HEK293T (cell line): ENCODE measurements at regions not wholly inside any gene's neighbourhood (a gene's known extent, or its start where the extent isn't known, plus 50 kb on each side); places are given as distances from the start of the nearest gene placed in this dataset.

ENCODE experiments used
- CTCF ChIA-PET: fragments of 350-600 bp; formaldehyde crosslinking; extraction: SDS; loops from one replicate; lab custom pipeline; 2021; ENCODE audit warnings: antibody characterized with exemption, inconsistent platforms; lab: Yijun Ruan, JAX
- POLR2A ChIA-PET: fragments of 350-600 bp; formaldehyde crosslinking; extraction: SDS; loops from one replicate; lab custom pipeline; 2020; ENCODE audit warnings: antibody characterized with exemption, inconsistent platforms; lab: Yijun Ruan, JAX
- DNase-seq: peaks from one replicate; pipeline ENCODE4 v3.0.0; 2012; ENCODE audit warnings: mixed read lengths; ENCODE audit errors: extremely low spot score
- ARNT ChIP-seq: fragments of 450-650 bp; IDR thresholded peaks from 2 replicates; pipeline ENCODE4 v1.6.1; 2017; ENCODE audit warnings: mild to moderate bottlenecking
- BHLHE40 ChIP-seq: fragments of 450-650 bp; IDR thresholded peaks from 2 replicates; pipeline ENCODE4 v1.6.1; 2016; ENCODE audit warnings: mild to moderate bottlenecking, moderate library complexity, borderline replicate concordance
- CTBP1 ChIP-seq: fragments of 450-650 bp; IDR thresholded peaks from 2 replicates; pipeline ENCODE4 v1.6.1; 2016; ENCODE audit warnings: borderline replicate concordance
- ELF4 ChIP-seq: fragments of 450-650 bp; IDR thresholded peaks from 2 replicates; pipeline ENCODE4 v1.6.1; 2017; ENCODE audit warnings: antibody characterized with exemption
- FOXA1 ChIP-seq: fragments of 450-650 bp; IDR thresholded peaks from 2 replicates; pipeline ENCODE4 v1.6.1; 2016; ENCODE audit warnings: mild to moderate bottlenecking
- FOXK2 ChIP-seq: fragments of 450-650 bp; IDR thresholded peaks from 2 replicates; pipeline ENCODE4 v1.6.1; 2016; ENCODE audit warnings: mild to moderate bottlenecking
- FOXM1 ChIP-seq: fragments of 450-650 bp; IDR thresholded peaks from 2 replicates; pipeline ENCODE4 v1.6.1; 2017; ENCODE audit warnings: mild to moderate bottlenecking, borderline replicate concordance
- HDGF ChIP-seq: fragments of 450-650 bp; IDR thresholded peaks from 2 replicates; pipeline ENCODE4 v1.6.1; 2017; ENCODE audit warnings: antibody characterized with exemption, borderline replicate concordance
- L3MBTL2 ChIP-seq: fragments of 450-650 bp; conservative IDR thresholded peaks from 2 replicates; pipeline ENCODE4 v1.6.1; 2016; ENCODE audit warnings: mild to moderate bottlenecking
- LEF1 ChIP-seq: fragments of 450-650 bp; IDR thresholded peaks from 2 replicates; pipeline ENCODE4 v1.6.1; 2017; ENCODE audit warnings: mild to moderate bottlenecking, borderline replicate concordance
- NFRKB ChIP-seq: fragments of 450-650 bp; IDR thresholded peaks from 2 replicates; pipeline ENCODE4 v1.6.1; 2016; ENCODE audit warnings: mild to moderate bottlenecking, moderate library complexity
- SP1 ChIP-seq: fragments of 450-650 bp; IDR thresholded peaks from 2 replicates; pipeline ENCODE4 v1.6.1; 2017
- SUZ12 ChIP-seq: fragments of 450-650 bp; IDR thresholded peaks from 2 replicates; pipeline ENCODE4 v1.6.1; 2016; ENCODE audit warnings: mild to moderate bottlenecking
- TARDBP ChIP-seq: fragments of 450-650 bp; IDR thresholded peaks from 2 replicates; pipeline ENCODE4 v1.6.1; 2016
- ZNF384 ChIP-seq: fragments of 450-650 bp; IDR thresholded peaks from 2 replicates; pipeline ENCODE4 v1.6.1; 2016
- TF ChIP-seq, protein P1 (sequence below): fragments of 450-650 bp; IDR thresholded peaks from 2 replicates; pipeline ENCODE4 v1.6.1; 2016

DNA sequence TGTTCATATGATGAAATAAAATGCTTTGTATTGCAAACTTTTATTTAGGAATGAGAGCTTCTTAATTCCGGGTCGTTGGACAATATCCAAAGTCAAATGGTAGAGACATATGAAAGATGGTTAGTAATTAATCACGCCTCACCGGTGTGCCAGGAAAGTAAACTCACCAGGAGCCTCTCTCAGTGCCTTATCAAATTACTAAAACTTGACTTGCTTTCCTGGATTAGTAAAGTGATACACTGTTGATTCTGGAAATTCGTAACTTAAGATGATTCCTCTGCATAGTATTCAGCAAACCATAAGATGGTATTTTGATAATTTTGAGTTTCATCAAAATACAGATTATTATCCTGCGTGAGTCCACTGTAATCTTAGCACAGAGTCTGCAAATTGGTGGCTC, 115.2 kb downstream of the PAX1 start:
- CTCF ChIA-PET = no interaction called here
- TF ChIP-seq CTBP1 (no peak), LEF1 (no peak), ELF4 (no peak), SP1 (no peak), ARNT (no peak), FOXK2 (no peak), TARDBP (no peak), NFRKB (no peak), ZNF384 (no peak), L3MBTL2 (no peak), HDGF (no peak), BHLHE40 (no peak), FOXM1 (no peak), SUZ12 (no peak), FOXA1 (no peak)
- TF ChIP-seq, protein P1, sequence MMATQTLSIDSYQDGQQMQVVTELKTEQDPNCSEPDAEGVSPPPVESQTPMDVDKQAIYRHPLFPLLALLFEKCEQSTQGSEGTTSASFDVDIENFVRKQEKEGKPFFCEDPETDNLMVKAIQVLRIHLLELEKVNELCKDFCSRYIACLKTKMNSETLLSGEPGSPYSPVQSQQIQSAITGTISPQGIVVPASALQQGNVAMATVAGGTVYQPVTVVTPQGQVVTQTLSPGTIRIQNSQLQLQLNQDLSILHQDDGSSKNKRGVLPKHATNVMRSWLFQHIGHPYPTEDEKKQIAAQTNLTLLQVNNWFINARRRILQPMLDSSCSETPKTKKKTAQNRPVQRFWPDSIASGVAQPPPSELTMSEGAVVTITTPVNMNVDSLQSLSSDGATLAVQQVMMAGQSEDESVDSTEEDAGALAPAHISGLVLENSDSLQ = no peak
- POLR2A ChIA-PET = no interaction called here
- DNase-seq = no peak

DNA sequence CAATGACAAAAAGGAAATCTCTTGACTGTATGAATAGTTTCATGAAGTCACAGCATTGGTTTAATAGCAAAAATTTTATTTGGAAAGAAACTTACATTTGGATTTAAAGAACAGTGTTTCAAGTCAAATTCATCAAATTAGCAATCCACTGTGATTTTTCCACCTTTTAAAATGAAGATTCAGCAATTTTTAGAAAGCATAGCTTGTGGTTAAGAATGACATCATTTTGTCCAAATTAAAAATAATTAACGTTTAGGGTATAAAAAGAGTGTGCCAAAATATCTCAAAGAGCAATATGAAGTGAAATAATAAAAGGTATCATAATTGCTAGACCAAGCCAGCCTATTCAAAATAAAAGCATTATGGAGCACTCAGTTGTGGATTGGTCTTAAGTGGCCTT, 114.6 kb downstream of the PAX1 start:
- ChIA-PET POLR2A (no interaction called here), CTCF (no interaction called here)
- no peak for TF ChIP-seq L3MBTL2
- no peak for TF ChIP-seq ELF4
- no peak for TF ChIP-seq CTBP1
- no peak for TF ChIP-seq ARNT
- no peak for TF ChIP-seq FOXK2
- TF ChIP-seq ZNF384 = no peak
- TF ChIP-seq TARDBP = no peak
- TF ChIP-seq LEF1 = no peak
- TF ChIP-seq SP1 = no peak
- no peak for TF ChIP-seq SUZ12
- no peak for TF ChIP-seq FOXM1
- TF ChIP-seq HDGF = no peak
- TF ChIP-seq NFRKB = no peak
- TF ChIP-seq FOXA1 = no peak
- TF ChIP-seq, protein P1 = no peak
- no peak for TF ChIP-seq BHLHE40
- no peak for DNase-seq

DNA sequence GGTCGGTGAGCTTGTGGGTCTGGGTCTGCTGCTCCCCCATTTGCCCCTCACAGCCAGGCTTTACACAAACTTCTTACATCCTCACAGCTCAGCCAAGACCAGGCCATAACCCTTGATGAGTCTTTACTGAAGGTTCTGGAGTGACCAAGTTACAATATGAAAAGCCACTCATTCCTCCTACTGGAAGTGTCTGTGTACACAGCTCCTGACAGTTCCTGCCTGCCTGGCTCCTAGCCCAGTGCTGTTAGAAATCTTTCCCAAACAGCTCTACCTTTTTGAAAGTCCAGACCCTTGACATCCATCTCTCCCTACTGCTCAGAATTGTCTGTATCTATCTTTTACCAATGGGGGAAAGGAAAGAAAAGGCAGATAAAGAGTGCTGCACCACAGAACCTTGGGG, 106.9 kb downstream of the PAX1 start:
- ChIA-PET CTCF (interaction anchor here (0.9 kb wide), 1 partner anchor 294 kb away, joined by 4 read pairs; no protein-coding TSS in a partner anchor), POLR2A (no interaction called here)
- DNase-seq = no peak
- TF ChIP-seq LEF1 (no peak), SP1 (no peak), TARDBP (no peak), NFRKB (no peak), FOXA1 (no peak), SUZ12 (no peak), ELF4 (no peak), BHLHE40 (no peak), FOXK2 (no peak), ZNF384 (no peak)
- TF ChIP-seq, protein P1 = no peak

DNA sequence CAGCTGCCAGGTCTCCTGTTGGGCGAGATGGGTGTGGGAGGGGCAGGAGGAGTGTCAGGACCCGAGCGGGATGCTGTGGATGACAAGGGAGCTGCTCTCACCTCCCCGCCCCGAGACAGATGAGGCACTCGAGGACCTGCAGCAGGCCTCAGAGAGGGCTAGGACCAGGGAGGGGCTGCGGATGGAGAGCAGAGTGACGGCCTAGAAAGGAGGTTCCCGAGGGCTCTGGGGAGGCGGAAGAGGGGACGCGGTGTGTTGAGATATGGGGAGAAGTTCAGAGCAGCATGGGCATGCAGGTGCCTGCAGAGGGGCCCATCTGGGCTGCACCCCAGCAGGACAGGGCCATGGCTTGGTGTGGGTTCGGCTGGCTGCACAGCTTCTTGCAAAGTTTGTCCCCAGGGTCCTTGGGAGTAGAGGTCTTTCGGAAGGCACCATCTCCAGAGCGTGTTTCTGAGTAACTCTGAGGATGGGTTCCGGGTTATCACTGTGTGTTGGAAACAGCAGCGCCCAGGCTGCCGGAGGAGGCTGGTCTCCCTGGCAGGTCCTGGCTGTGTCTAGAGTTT, 104.6 kb downstream of the PAX1 start:
- ChIA-PET POLR2A (no interaction called here), CTCF (interaction anchor here (0.8 to 1.2 kb wide), 6 partner anchors 14 to 294 kb away, joined by 3 to 6 read pairs (median 4); no protein-coding TSS in a partner anchor)

DNA sequence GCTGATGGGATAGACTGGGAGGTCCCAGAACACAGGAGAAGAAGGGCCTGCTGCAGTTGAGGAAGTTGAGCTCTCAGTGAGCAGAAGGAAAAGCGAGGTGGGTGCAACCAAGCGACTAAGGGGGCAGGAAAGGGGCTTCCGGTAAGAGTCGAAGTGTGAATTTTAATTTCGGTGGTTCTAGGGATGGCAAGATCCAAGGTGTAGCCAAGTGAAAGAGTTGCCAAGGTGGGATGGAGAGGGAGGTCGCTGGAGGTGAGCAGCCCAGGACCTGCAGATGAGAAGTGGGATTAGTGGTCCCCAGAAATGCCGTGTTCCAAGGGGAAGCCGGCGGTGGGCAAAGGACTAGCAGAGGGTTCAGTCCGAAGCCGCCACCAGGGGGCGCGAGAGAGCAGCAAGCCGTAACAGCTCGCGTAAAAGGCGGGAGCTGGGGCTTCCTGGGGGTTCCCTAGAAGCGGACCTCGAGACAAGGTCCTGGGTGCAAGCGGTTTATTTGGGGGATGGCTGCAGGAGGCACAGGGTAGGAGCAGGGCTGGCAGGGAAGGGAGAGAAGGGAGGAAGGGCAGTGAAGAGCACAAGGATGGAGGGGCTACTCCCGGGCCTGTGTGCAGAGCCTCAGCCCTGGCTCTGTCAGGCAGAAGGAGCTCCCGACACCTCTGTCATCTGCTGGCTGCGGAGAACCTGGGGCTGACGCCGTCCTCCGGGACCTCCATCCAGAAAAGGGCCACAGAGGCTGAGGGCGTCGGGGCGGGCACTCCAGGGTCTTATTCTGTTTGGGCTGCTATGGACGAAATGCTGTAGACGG, 103.6 kb downstream of the PAX1 start:
- TF ChIP-seq L3MBTL2 (peak; percentile 37), HDGF (no peak)
- CTCF ChIA-PET = interaction anchor here (0.5 to 1.2 kb wide), 8 partner anchors 13 to 1431 kb away, joined by 3 to 6 read pairs (median 4); no protein-coding TSS in a partner anchor
- POLR2A ChIA-PET = no interaction called here
- DNase-seq = peak; percentile 79

More for the DNA sequence above, 104.6 kb downstream of the PAX1 start:
- DNase-seq = no peak
- no peak for TF ChIP-seq ELF4

DNA sequence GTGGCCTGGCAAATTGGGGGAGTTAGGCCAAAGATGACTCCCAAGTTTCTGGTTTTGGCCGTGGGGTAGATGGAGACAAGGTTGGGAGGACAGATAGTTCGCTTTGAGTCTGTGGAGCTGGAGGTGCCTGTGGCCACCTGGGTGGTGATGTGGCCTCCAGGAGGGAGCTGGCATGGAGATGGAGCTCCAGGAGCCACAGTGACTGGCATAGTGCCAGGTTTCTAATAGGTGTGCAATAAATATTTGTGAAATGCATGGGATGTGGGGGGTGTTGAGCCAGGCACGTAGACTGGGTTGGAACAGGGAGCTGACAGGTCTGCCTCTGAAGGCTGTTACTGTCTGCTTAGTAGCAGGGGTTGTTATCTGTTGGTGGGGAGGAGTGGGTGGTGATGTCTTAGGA, 102.7 kb downstream of the PAX1 start:
- ChIA-PET POLR2A (no interaction called here), CTCF (no interaction called here)
- TF ChIP-seq ZNF384 (no peak), FOXK2 (no peak), ARNT (no peak), CTBP1 (no peak)
- TF ChIP-seq, protein P1 = no peak
- no peak for DNase-seq
